T-cell (primary cell): ENCODE measurements at regions not wholly inside any gene's neighbourhood (a gene's known extent, or its start where the extent isn't known, plus 50 kb on each side); places are given as distances from the start of the nearest gene placed in this dataset.

Source experiments
- ATAC-seq, 4 experiments: fragments of 200-7000 bp in 3 of 4; fragments of 150-1000 bp in 1 of 4; cut with Tn5 transposase; replicated peaks in 1 of 4; 1 replicate in 3 of 4; 2 replicates in 1 of 4; pipeline ENCODE4 v1.10.0; 2021; ENCODE audit warnings: moderate library complexity in 3 of 4, mild to moderate bottlenecking in 2 of 4, moderate number of reproducible peaks in 1 of 4
- CTCF ChIA-PET, 2 donors: fragments of 300-600 bp; sonication (Branson Sonifier 250); formaldehyde crosslinking; loops; one replicate each; lab custom pipeline; 2022; ENCODE audit warnings: antibody characterized with exemption in 2 of 2; lab: Charles Lee
- POLR2A ChIA-PET, 2 donors: fragments of 300-600 bp; sonication (Branson Sonifier 250); formaldehyde crosslinking; loops; one replicate each; lab custom pipeline; 2022; ENCODE audit warnings: antibody characterized with exemption in 2 of 2; lab: Charles Lee
- DNase-seq, 35 experiments: peaks; one replicate each; pipeline versions ENCODE4 v3.0.0 to v3.0.0-alpha.2; 2013 to 2023
- H3K27ac ChIP-seq: one replicate; pipeline ENCODE4 v1.5.1; 2013; ENCODE audit warnings: low read length
- H3K27me3 ChIP-seq, 2 experiments: replicated peaks in 1 of 2; 1 replicate in 1 of 2; 2 replicates in 1 of 2; pipeline versions ENCODE4 v1.6.1 to v1.7.0; 2013; ENCODE audit warnings: low read length in 1 of 2, mixed read lengths in 1 of 2; ENCODE audit not compliant: control insufficient read depth in 2 of 2, insufficient read depth in 2 of 2; ENCODE audit errors: extremely low read depth in 1 of 2
- H3K36me3 ChIP-seq, 2 donors: 1 replicate in 1 of 2; 2 replicates in 1 of 2; pipeline versions ENCODE4 v1.6.1 to v1.7.0; 2013; ENCODE audit warnings: low read length in 1 of 2; ENCODE audit not compliant: control insufficient read depth in 2 of 2, insufficient read depth in 1 of 2; ENCODE audit errors: extremely low read depth in 1 of 2
- H3K4me1 ChIP-seq, 2 experiments: 1 replicate in 1 of 2; 2 replicates in 1 of 2; pipeline versions ENCODE4 v1.6.1 to v1.7.0; 2013; ENCODE audit warnings: low read length in 2 of 2, mixed read lengths in 1 of 2; ENCODE audit not compliant: insufficient read depth in 2 of 2, control insufficient read depth in 1 of 2; ENCODE audit errors: extremely low read depth in 1 of 2
- H3K4me3 ChIP-seq, 2 donors: 1 replicate in 1 of 2; 2 replicates in 1 of 2; pipeline versions ENCODE4 v1.5.1 to v1.7.0; 2013; ENCODE audit warnings: mild to moderate bottlenecking in 2 of 2, low read length in 1 of 2, moderate library complexity in 1 of 2; ENCODE audit not compliant: control insufficient read depth in 1 of 2; ENCODE audit errors: extremely low read depth in 1 of 2
- H3K9me3 ChIP-seq: 2 replicates; pipeline ENCODE4 v1.7.0; 2013
- H3K27ac Mint-ChIP-seq, 2 donors: one replicate each; pipeline ENCODE4 v1.8.0; 2020 to 2021; ENCODE audit warnings: mild to moderate bottlenecking in 2 of 2, mixed read lengths in 2 of 2
- H3K27me3 Mint-ChIP-seq, 2 donors: one replicate each; pipeline ENCODE4 v1.8.0; 2021 to 2022; ENCODE audit warnings: mixed read lengths in 2 of 2
- H3K36me3 Mint-ChIP-seq: one replicate; pipeline ENCODE4 v1.8.0; 2021; ENCODE audit warnings: mixed read lengths
- H3K4me1 Mint-ChIP-seq, 3 donors: one replicate each; pipeline ENCODE4 v1.8.0; 2020 to 2022; ENCODE audit warnings: mixed read lengths in 3 of 3, mild to moderate bottlenecking in 1 of 3
- H3K4me3 Mint-ChIP-seq, 3 donors: one replicate each; pipeline ENCODE4 v1.8.0; 2020 to 2022; ENCODE audit warnings: mild to moderate bottlenecking in 3 of 3, mixed read lengths in 3 of 3, moderate library complexity in 3 of 3
- H3K9me3 Mint-ChIP-seq, 3 donors: one replicate each; pipeline ENCODE4 v1.8.0; 2020 to 2022; ENCODE audit warnings: mixed read lengths in 3 of 3
- WGBS: methylation state at CpG from one replicate; pipeline ENCODE4 v1.1.5; 2013; ENCODE audit warnings: missing lambda C conversion rate; ENCODE audit not compliant: insufficient coverage; 5-methylcytosine and 5-hydroxymethylcytosine counted together

DNA sequence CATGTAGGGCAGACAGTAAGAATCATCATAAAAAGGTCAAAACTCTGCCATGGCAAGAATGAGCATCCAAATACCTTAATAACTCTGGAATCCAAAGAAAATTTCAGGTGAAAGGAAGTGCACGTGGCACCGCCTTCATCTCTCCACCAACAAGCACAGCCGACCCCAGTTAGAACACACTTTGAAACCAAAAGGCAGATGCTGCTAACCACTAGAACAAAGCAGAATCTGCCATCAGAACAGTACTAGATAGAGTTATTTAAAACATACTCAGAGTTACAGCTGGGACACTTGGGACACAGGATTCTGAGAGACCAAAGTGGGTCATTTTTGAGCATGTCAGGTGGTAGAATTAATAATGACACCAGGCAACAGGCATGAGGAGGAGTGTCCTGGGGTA lies 106.7 kb upstream of the SOD1 start:
- Mint-ChIP-seq H3K9me3 (no peaks in the 10 kb centered on the region), H3K4me3 (no peak overlapping the region), H3K27me3 (peaks cover 6 to 21% of the 10 kb centered on the region in 2 donors), H3K36me3 (no peaks in the 10 kb centered on the region), H3K4me1 (peaks cover 12 to 34% (median 33%) of the 10 kb centered on the region in 3 donors), H3K27ac (no peak overlapping the region)
- ChIA-PET CTCF (no interaction called here), POLR2A (no interaction called here)
- Histone ChIP-seq H3K27ac (no peak overlapping the region), H3K4me1 (peaks cover 7 to 21% of the 10 kb centered on the region in 2 experiments), H3K4me3 (no peak overlapping the region), H3K27me3 (peaks cover 2 to 17% of the 10 kb centered on the region in 2 experiments), H3K36me3 (no peaks in the 10 kb centered on the region), H3K9me3 (no peaks in the 10 kb centered on the region)
- ATAC-seq, result no peak
- DNase-seq, result no peak
- no CpG with 5 or more reads among the region's 3 CpGs for WGBS

DNA sequence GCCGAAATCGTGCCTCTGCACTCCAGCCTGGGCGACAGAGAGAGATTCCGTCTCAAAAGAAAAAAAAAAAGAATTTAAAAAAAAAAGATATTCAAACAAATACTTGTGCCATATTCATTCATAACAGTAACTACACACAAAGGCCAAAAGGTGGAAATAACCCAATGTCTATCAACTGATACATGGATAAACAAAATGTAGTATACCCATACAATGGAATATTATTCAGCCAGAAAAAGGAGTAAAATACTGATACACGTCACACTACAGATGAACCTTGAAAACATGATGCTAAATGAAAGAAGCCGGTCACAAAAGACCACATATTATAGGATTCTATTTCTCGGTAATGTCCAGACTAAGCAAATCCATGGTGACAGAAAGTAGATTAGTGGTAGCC lies 109.4 kb upstream of the SOD1 start:
- no peak for DNase-seq
- Histone ChIP-seq H3K27ac (no peak overlapping the region), H3K9me3 (no peaks in the 10 kb centered on the region), H3K27me3 (peaks cover 0 to 2% of the 10 kb centered on the region in 2 experiments), H3K4me1 (peaks cover 4 to 12% of the 10 kb centered on the region in 2 experiments), H3K4me3 (no peak overlapping the region), H3K36me3 (no peaks in the 10 kb centered on the region)
- Mint-ChIP-seq H3K27me3 (peaks cover 0 to under 1% of the 10 kb centered on the region in 2 donors), H3K27ac (no peak overlapping the region), H3K36me3 (no peaks in the 10 kb centered on the region), H3K9me3 (no peaks in the 10 kb centered on the region), H3K4me3 (no peak overlapping the region), H3K4me1 (peaks cover 13 to 20% (median 16%) of the 10 kb centered on the region in 3 donors)
- ChIA-PET CTCF (no interaction called here), POLR2A (no interaction called here)
- ATAC-seq, result no peak
- WGBS, result 80% methylated on average over 1 of the region's 7 CpGs

DNA sequence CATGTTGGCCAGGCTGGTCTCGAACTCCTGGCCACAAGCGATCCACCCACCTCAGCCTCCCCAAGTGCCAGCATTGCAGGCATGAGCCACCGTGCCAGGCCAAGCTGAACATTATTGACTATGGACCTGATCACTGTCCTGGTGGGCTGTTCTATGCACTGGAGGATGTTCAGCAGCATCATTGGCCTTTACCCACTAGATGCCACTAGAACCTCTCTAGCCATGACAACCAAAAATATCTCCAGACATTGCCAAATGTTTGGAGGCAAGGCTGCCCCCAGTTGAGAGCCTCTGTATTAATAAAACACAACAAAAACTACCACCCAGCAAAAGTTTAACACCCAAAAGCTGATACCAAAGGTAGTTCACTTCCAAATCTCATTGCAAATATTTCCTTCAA lies 110.8 kb upstream of the SOD1 start:
- ATAC-seq, result no peak
- no peak overlapping the region for H3K4me3 Mint-ChIP-seq
- no peaks in the 10 kb centered on the region for H3K9me3 ChIP-seq
- no peaks in the 10 kb centered on the region for H3K27me3 Mint-ChIP-seq
- no peaks in the 10 kb centered on the region for H3K36me3 Mint-ChIP-seq
- H3K27ac Mint-ChIP-seq, result no peak overlapping the region
- H3K27ac ChIP-seq, result no peak overlapping the region
- peaks cover 0 to 2% of the 10 kb centered on the region in 2 experiments for H3K27me3 ChIP-seq
- ChIA-PET POLR2A (no interaction called here), CTCF (interaction anchor here (0.7 to 0.8 kb wide), 2 partner anchors 32 to 69 kb away, joined by 3 to 4 read pairs; no protein-coding TSS in a partner anchor)
- H3K9me3 Mint-ChIP-seq, result no peaks in the 10 kb centered on the region
- peaks cover 0 to 6% (median 4%) of the 10 kb centered on the region in 3 donors for H3K4me1 Mint-ChIP-seq
- H3K36me3 ChIP-seq, result no peaks in the 10 kb centered on the region
- peaks cover 1 to 2% of the 10 kb centered on the region in 2 experiments for H3K4me1 ChIP-seq
- 86% methylated on average over 3 of the region's 3 CpGs for WGBS
- DNase-seq, result no peak
- no peak overlapping the region for H3K4me3 ChIP-seq

DNA sequence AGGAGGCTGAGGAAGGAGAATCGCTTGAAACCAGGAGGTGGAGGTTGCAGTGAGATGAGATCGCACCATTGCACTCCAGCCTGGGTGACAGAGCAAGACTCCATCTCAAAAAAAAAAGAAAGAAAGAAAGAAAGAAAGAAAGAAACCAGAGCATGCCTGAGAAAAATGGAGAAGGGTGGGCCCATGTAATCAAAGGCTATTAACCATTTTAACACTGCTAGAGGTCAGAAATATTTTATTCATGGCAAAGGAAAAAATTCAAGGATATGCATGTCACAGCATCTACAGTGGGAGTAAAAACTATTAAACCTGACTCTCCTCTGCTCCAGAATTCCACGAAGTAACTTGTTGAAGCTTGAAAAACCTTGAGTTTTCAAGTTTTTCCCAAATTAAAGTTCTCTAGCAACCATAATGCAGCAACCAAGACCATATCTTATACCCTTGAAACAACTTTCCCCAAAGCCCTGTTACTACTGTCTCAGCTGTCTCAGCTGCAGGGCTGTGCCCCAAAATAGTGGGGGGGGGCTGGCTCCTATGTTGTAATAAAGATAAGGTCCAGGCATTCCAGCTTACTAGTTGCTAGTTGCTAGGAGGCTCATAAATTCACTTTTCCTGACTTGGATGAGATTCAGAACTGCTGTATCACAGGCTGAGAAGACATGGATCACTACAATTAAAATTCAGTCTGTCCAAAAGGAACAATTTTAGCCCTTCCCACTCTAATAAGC lies 112.9 kb upstream of the SOD1 start:
- H3K4me3 Mint-ChIP-seq, result no peak overlapping the region
- H3K27me3 ChIP-seq, result peaks cover 0 to 2% of the 10 kb centered on the region in 2 experiments
- H3K27me3 Mint-ChIP-seq, result no peaks in the 10 kb centered on the region
- POLR2A ChIA-PET, result no interaction called here
- no peaks in the 10 kb centered on the region for H3K9me3 Mint-ChIP-seq
- H3K27ac ChIP-seq, result no peak overlapping the region
- no peaks in the 10 kb centered on the region for H3K9me3 ChIP-seq
- ATAC-seq, result no peak
- no peak for DNase-seq
- peaks cover 0 to 4% (median 0%) of the 10 kb centered on the region in 3 donors for H3K4me1 Mint-ChIP-seq
- H3K36me3 ChIP-seq, result no peaks in the 10 kb centered on the region
- no peaks in the 10 kb centered on the region for H3K4me1 ChIP-seq
- H3K27ac Mint-ChIP-seq, result no peak overlapping the region
- CTCF ChIA-PET, result interaction anchor here in 1 of 2 donors (0.9 kb wide), 1 partner anchor 204 kb away, joined by 3 read pairs; no protein-coding TSS in a partner anchor
- WGBS, result 100% methylated on average over 1 of the region's 3 CpGs
- no peak overlapping the region for H3K4me3 ChIP-seq
- H3K36me3 Mint-ChIP-seq, result no peaks in the 10 kb centered on the region

DNA sequence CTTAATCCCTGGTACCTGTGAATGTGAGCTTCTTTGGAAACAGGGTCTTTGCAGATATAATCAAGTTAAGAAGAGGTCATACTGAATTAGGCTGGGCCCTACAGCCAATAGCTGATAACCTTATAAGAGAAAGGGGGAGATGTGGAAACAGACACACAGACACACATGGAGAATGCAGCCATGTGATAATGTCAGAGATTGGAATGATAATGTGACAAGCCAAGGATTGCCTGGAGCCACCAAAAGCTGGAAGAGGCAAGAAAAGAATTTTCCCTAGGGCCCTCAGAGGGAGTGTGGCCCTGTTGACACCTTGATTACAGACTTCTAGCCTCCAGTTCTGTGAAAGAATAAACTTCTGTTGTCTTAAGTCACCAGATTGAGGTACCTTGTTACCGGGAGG lies 114.5 kb upstream of the SOD1 start:
- POLR2A ChIA-PET, result no interaction called here
- no peaks in the 10 kb centered on the region for H3K36me3 Mint-ChIP-seq

DNA sequence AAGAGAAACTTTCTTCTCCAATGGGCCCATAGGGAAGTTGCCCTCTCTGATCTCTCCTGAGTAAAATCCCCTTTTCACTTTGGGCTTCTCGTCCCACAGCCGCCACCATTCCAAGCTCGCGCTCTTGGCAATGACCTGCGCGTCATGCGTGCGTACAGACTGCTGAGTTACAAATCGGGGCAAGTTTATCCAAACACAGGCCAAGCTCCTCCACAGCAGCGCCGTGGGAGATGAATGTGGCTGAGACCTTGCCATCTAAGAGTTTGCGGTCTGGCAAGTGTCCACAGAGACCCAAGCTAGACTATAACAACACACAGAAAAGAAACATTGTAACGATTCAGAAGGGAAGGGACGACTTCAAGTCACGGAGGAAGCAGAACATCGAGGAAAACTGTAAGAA lies 116.3 kb upstream of the SOD1 start:
- ChIA-PET POLR2A (no interaction called here), CTCF (no interaction called here)
- ATAC-seq (no peak), DNase-seq (no peak)
- Mint-ChIP-seq H3K27me3 (no peaks in the 10 kb centered on the region), H3K4me1 (peaks cover 0 to 4% (median 0%) of the 10 kb centered on the region in 3 donors), H3K9me3 (no peaks in the 10 kb centered on the region), H3K27ac (no peak overlapping the region), H3K36me3 (no peaks in the 10 kb centered on the region), H3K4me3 (no peak overlapping the region)
- H3K9me3 ChIP-seq, result no peaks in the 10 kb centered on the region
- no peaks in the 10 kb centered on the region for H3K36me3 ChIP-seq
- peaks cover 0 to 2% of the 10 kb centered on the region in 2 experiments for H3K27me3 ChIP-seq
- H3K4me3 ChIP-seq, result no peak overlapping the region
- H3K4me1 ChIP-seq, result no peaks in the 10 kb centered on the region
- no peak overlapping the region for H3K27ac ChIP-seq
- 88% methylated on average over 9 of the region's 16 CpGs for WGBS

More for the DNA sequence above, 114.5 kb upstream of the SOD1 start:
- 83% methylated on average over 1 of the region's 1 CpG for WGBS
- no peaks in the 10 kb centered on the region for H3K9me3 ChIP-seq
- peaks cover 0 to 2% of the 10 kb centered on the region in 2 experiments for H3K27me3 ChIP-seq
- CTCF ChIA-PET, result no interaction called here
- H3K9me3 Mint-ChIP-seq, result no peaks in the 10 kb centered on the region
- H3K4me3 ChIP-seq, result no peak overlapping the region
- no peaks in the 10 kb centered on the region for H3K27me3 Mint-ChIP-seq
- H3K4me3 Mint-ChIP-seq, result no peak overlapping the region
- peaks cover 0 to 4% (median 0%) of the 10 kb centered on the region in 3 donors for H3K4me1 Mint-ChIP-seq
- no peak overlapping the region for H3K27ac Mint-ChIP-seq
- DNase-seq (no peak), ATAC-seq (no peak)
- H3K4me1 ChIP-seq, result no peaks in the 10 kb centered on the region
- H3K27ac ChIP-seq, result no peak overlapping the region
- H3K36me3 ChIP-seq, result no peaks in the 10 kb centered on the region
